Thyroid gland (tissue), 4 donors: ENCODE measurements at regions not wholly inside any gene's neighbourhood (a gene's known extent, or its start where the extent isn't known, plus 50 kb on each side); places are given as distances from the start of the nearest gene placed in this dataset.

Experiments used
- DNase-seq, 2 donors: peaks; one replicate each; pipeline ENCODE4 v3.0.0-alpha.2; 2019
- H3K27ac ChIP-seq, 3 donors: fragments of 200-600 bp; sonication (generic); 1 replicate in 2 of 3; 2 replicates in 1 of 3; pipeline ENCODE4 v1.5.1; 2016 to 2019; ENCODE audit warnings: mild to moderate bottlenecking in 1 of 3, moderate library complexity in 1 of 3
- H3K27me3 ChIP-seq: fragments of 200-600 bp; sonication (generic); one replicate; pipeline ENCODE4 v1.5.1; 2019
- H3K36me3 ChIP-seq, 2 donors: fragments of 200-600 bp; sonication (generic); one replicate each; pipeline ENCODE4 v1.5.1; 2016 to 2019
- H3K4me1 ChIP-seq, 2 donors: fragments of 200-600 bp; sonication (generic); one replicate each; pipeline ENCODE4 v1.5.1; 2017 to 2019
- H3K4me3 ChIP-seq, 3 donors: fragments of 200-600 bp; sonication (generic); replicated peaks in 1 of 3; 1 replicate in 2 of 3; 2 replicates in 1 of 3; pipeline ENCODE4 v1.5.1; 2016; ENCODE audit warnings: mild to moderate bottlenecking in 1 of 3
- H3K9me3 ChIP-seq: fragments of 200-600 bp; sonication (generic); one replicate; pipeline ENCODE4 v1.5.1; 2017
- POLR2A ChIP-seq, 2 donors: fragments of 450-650 bp; IDR thresholded peaks; one replicate each; pipeline ENCODE4 v1.6.1; 2017; ENCODE audit warnings: antibody characterized with exemption in 2 of 2, mild to moderate bottlenecking in 2 of 2, moderate library complexity in 1 of 2
- WGBS, 2 donors: methylation state at CpG; one replicate each; pipeline ENCODE4 v1.1.5; 2017; 5-methylcytosine and 5-hydroxymethylcytosine counted together
- intact Hi-C: fragments of 100-400 bp; cut with DNase I; formaldehyde crosslinking; loops from one replicate; pipeline ENCODE4 v1.15.1; 2023
- TF ChIP-seq, protein P1 (sequence below), 6 experiments: fragments of 200-600 bp in 3 of 6; fragments of 450-650 bp in 3 of 6; sonication (generic) in 3 of 6; IDR thresholded peaks; one replicate each; pipeline ENCODE4 v1.5.1; 2016 to 2019; ENCODE audit warnings: antibody characterized with exemption in 6 of 6, mild to moderate bottlenecking in 2 of 6, inconsistent platforms in 1 of 6, moderate library complexity in 1 of 6

DNA sequence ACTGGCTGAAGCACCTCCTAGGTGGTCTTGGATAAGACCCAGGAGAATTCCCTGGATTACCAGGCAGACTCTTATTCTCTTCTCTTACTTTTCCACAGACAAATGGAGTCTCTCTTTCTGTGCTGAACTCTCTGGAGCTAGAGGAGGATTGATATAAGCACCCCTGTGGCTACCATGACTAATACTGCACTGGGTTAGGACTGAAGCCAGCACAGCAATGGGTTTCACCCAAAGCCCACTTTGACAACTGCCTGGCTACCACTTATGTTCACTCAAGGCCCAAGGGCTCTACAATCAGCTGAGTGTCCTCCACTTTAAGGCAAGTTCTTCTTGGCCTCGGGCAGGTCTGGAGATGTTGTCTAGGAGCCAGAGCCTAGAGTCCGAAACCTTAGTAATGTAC is 225.5 kb downstream of the DIPK2A start:
- H3K36me3 ChIP-seq = no peaks in the 10 kb centered on the region
- intact Hi-C loops = no loop called here
- no peak for TF ChIP-seq POLR2A (IDR thresholded peaks at IDR 0.05)
- TF ChIP-seq, protein P1, sequence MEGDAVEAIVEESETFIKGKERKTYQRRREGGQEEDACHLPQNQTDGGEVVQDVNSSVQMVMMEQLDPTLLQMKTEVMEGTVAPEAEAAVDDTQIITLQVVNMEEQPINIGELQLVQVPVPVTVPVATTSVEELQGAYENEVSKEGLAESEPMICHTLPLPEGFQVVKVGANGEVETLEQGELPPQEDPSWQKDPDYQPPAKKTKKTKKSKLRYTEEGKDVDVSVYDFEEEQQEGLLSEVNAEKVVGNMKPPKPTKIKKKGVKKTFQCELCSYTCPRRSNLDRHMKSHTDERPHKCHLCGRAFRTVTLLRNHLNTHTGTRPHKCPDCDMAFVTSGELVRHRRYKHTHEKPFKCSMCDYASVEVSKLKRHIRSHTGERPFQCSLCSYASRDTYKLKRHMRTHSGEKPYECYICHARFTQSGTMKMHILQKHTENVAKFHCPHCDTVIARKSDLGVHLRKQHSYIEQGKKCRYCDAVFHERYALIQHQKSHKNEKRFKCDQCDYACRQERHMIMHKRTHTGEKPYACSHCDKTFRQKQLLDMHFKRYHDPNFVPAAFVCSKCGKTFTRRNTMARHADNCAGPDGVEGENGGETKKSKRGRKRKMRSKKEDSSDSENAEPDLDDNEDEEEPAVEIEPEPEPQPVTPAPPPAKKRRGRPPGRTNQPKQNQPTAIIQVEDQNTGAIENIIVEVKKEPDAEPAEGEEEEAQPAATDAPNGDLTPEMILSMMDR (IDR thresholded peaks at IDR 0.05) = no peak
- no peak overlapping the region for H3K4me3 ChIP-seq
- H3K27ac ChIP-seq = no peak overlapping the region
- no peaks in the 10 kb centered on the region for H3K27me3 ChIP-seq
- no peaks in the 10 kb centered on the region for H3K9me3 ChIP-seq
- no peak for DNase-seq
- WGBS, 2 donors = 47 to 53% methylated on average over 2 of the region's 2 CpGs
- H3K4me1 ChIP-seq = peaks cover 3 to 16% of the 10 kb centered on the region in 2 donors

DNA sequence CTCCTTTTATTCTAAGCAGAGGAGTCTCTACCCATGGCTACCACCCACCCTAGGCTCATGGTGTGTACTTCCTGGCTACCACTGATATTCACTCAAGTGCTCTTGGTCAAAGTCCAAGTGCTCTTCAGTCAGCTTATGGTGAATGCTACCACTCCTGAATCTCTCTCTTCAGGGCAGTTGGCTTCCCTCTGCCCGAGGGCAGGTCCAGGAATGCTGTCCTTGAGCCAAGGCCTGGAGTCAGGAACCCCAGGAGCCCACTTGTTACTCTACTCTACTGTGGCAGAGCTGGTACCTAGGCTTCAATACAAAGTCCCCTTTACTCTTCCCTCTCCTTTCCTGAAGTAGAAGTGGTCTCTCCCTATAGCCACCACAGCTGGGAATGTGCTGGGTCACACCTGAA is 226.0 kb downstream of the DIPK2A start:
- Histone ChIP-seq H3K27ac (no peak overlapping the region), H3K9me3 (no peaks in the 10 kb centered on the region), H3K4me1 (peaks cover 3 to 16% of the 10 kb centered on the region in 2 donors), H3K36me3 (no peaks in the 10 kb centered on the region), H3K4me3 (no peak overlapping the region), H3K27me3 (no peaks in the 10 kb centered on the region)
- TF ChIP-seq POLR2A (IDR thresholded peaks at IDR 0.05) = no peak
- TF ChIP-seq, protein P1 (IDR thresholded peaks at IDR 0.05) = no peak
- 11 to 17% methylated on average over 1 of the region's 1 CpG for WGBS, 2 donors
- peak; percentile 50 to 51 for DNase-seq
- intact Hi-C loops = no loop called here

DNA sequence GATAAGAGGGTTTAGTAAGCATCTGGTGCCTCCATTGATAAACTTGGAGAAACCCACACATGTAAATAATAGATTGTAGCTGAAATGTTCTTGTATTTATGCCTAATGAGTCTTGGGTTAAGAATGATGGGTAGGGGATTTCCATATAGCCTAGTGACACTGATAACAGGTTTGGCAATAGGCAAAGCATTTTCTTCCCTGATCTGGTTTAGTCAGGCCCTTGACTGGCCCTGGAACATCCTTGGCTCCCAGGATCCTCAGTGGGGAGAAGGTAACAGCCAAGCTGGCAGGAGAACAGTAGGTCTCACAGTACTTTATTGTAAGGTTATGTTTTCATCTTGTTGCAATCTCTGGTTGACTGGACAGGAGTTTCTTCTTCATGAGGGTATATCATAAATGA is 228.4 kb downstream of the DIPK2A start:
- Histone ChIP-seq H3K4me1 (peaks cover 3 to 16% of the 10 kb centered on the region in 2 donors), H3K27me3 (no peaks in the 10 kb centered on the region), H3K27ac (no peak overlapping the region), H3K9me3 (no peaks in the 10 kb centered on the region), H3K4me3 (no peak overlapping the region), H3K36me3 (no peaks in the 10 kb centered on the region)
- intact Hi-C loops = no loop called here
- no peak for DNase-seq
- no peak for TF ChIP-seq POLR2A (IDR thresholded peaks at IDR 0.05)
- TF ChIP-seq, protein P1 (IDR thresholded peaks at IDR 0.05) = no peak

DNA sequence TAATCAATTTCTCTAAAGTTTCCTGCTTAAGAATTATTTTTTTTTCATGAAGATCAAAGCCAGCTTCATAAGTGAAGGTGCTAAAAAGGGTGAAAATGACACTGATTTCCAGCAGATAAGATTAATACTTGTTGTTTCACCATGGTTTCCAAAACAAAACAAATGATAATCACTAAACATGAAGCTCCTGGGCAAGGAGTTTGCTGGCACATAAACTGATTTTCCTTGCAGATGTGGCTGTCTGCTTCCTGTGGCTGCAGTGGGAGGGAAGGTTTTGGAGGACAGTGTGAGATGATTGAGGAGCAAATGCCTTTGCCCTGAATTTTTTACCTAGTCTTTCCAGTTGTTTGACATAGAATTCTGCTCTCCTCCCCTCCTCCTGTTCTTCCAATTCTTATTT is 228.8 kb downstream of the DIPK2A start:
- Histone ChIP-seq H3K9me3 (no peaks in the 10 kb centered on the region), H3K27ac (no peak overlapping the region), H3K4me1 (peaks cover 3 to 16% of the 10 kb centered on the region in 2 donors), H3K4me3 (no peak overlapping the region), H3K36me3 (no peaks in the 10 kb centered on the region), H3K27me3 (no peaks in the 10 kb centered on the region)
- intact Hi-C loops = no loop called here
- no peak for DNase-seq
- TF ChIP-seq POLR2A (IDR thresholded peaks at IDR 0.05) = no peak
- TF ChIP-seq, protein P1 (IDR thresholded peaks at IDR 0.05) = no peak

DNA sequence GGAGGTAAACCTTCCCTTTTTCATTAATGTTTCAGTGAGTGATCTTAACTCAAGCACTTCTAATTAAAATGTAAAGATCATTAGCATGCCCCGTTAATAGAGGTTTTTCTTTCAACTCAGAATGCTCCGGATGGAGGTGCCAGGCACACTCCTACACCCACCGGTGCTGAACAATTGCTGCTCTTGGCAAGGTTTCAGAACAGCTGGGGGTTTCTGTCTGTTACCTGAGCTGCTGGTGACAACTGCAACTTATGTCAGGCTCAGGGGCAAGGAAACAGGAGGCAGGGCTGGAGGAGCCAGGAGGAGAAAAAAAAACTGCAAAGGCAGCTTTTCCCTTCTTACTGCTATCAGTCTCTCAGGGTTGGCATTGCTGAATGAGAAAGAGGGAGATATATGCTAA is 250.1 kb downstream of the DIPK2A start:
- H3K27ac ChIP-seq = no peak overlapping the region
- no peak for TF ChIP-seq POLR2A (IDR thresholded peaks at IDR 0.05)
- TF ChIP-seq, protein P1 (IDR thresholded peaks at IDR 0.05) = no peak
- no peaks in the 10 kb centered on the region for H3K36me3 ChIP-seq
- 20 to 25% methylated on average over 3 of the region's 3 CpGs for WGBS, 2 donors
- no peaks in the 10 kb centered on the region for H3K9me3 ChIP-seq
- H3K27me3 ChIP-seq = no peaks in the 10 kb centered on the region
- intact Hi-C loops = no loop called here
- H3K4me1 ChIP-seq = no peaks in the 10 kb centered on the region
- peak; percentile 77 to 80 for DNase-seq
- no peak overlapping the region for H3K4me3 ChIP-seq
